ENCODE measurements at regions not wholly inside any gene's neighbourhood (a gene's known extent, or its start where the extent isn't known, plus 50 kb on each side); places are given as distances from the start of the nearest gene placed in this dataset.

DNA sequence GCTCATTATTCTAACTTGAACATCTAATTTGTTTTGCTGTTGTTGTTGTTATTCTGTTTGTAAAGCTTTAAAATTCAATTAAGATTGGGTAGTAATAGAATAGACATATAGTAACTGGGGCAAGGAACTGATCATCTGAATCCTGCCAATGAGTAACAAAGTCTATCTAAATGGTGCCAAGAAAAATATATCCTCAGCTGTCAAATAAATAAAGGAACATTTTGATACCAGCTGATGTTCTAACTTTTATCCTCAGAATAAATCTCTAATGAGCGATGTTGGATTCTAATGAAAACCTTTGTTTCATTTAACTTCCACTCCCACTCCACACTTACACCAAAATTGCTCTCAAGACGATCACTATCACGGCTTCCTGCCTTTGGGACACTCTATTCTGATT, 210.9 kb downstream of the TINAG start:
- Histone ChIP-seq H4K5ac (ENCODE audit: low read length) (no peak overlapping the region), H3K4me3 (ENCODE audit: low read length) (no peak overlapping the region), H3K4me2 (ENCODE audit: low read length) (no peak overlapping the region), H2BK5ac (ENCODE audit: low read length) (no peak overlapping the region), H2BK120ac (ENCODE audit: low read depth, low read length) (no peak overlapping the region), H3K27me3 (ENCODE audit: insufficient read depth, low read length, poor library complexity) (no peaks in the 10 kb centered on the region), H3K4ac (ENCODE audit: low read depth, low read length) (no peak overlapping the region), H3K36me3 (ENCODE audit: control insufficient read depth, insufficient read depth, low read length) (no peaks in the 10 kb centered on the region), H3K23ac (ENCODE audit: low read length) (no peak overlapping the region), H2AK5ac (ENCODE audit: low read length) (no peak overlapping the region), H3K4me1 (ENCODE audit: control insufficient read depth, low read depth, low read length) (no peaks in the 10 kb centered on the region), H3K79me1 (ENCODE audit: low read length) (no peaks in the 10 kb centered on the region), H3K79me2 (ENCODE audit: control insufficient read depth, insufficient read depth, low read length) (no peaks in the 10 kb centered on the region), H3K9ac (ENCODE audit: low read length) (no peak overlapping the region), H3K56ac (ENCODE audit: low read length) (no peak overlapping the region), H3K18ac (ENCODE audit: low read length) (no peak overlapping the region), H3K27ac (ENCODE audit: low read depth, low read length) (no peak overlapping the region), H4K8ac (ENCODE audit: low read depth, low read length) (no peak overlapping the region), H2BK15ac (replicated peaks; ENCODE audit: low read depth) (no peak overlapping the region)
- DNase-seq = no peak
- no CpG with 5 or more reads among the region's 3 CpGs for WGBS (ENCODE audit: extremely low coverage, insufficient coverage, low lambda C conversion rate)

DNA sequence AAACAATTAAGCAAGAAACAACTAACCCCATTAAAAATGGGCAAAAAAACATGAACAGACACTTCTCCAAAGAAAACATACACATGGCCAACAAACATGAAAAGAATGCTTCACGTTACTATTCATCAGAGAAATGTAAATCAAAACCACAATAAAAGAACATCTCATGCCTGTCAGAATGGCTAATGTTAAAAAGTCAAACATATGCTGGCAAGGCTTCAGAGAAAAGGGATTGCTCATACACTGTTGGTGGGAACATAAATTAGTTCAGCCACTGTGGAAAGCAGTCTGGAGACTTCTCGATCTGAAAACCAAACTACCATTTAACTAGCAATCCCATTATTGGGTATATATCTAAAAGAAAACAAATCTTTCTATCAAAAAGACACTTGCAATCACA, 217.5 kb downstream of the TINAG start:
- Histone ChIP-seq H3K27ac (ENCODE audit: low read depth, low read length) (no peak overlapping the region), H3K36me3 (ENCODE audit: control insufficient read depth, insufficient read depth, low read length) (no peaks in the 10 kb centered on the region), H3K56ac (ENCODE audit: low read length) (no peak overlapping the region), H3K4me3 (ENCODE audit: low read length) (no peak overlapping the region), H3K4me2 (ENCODE audit: low read length) (no peak overlapping the region), H3K79me1 (ENCODE audit: low read length) (no peaks in the 10 kb centered on the region), H2BK120ac (ENCODE audit: low read depth, low read length) (no peak overlapping the region), H4K5ac (ENCODE audit: low read length) (no peak overlapping the region), H3K4ac (ENCODE audit: low read depth, low read length) (no peak overlapping the region), H3K4me1 (ENCODE audit: control insufficient read depth, low read depth, low read length) (no peaks in the 10 kb centered on the region), H4K8ac (ENCODE audit: low read depth, low read length) (no peak overlapping the region), H2AK5ac (ENCODE audit: low read length) (no peak overlapping the region), H3K9ac (ENCODE audit: low read length) (no peak overlapping the region), H3K27me3 (ENCODE audit: insufficient read depth, low read length, poor library complexity) (no peaks in the 10 kb centered on the region), H3K23ac (ENCODE audit: low read length) (no peak overlapping the region), H2BK5ac (ENCODE audit: low read length) (no peak overlapping the region), H3K79me2 (ENCODE audit: control insufficient read depth, insufficient read depth, low read length) (no peaks in the 10 kb centered on the region), H3K18ac (ENCODE audit: low read length) (no peak overlapping the region), H2BK15ac (replicated peaks; ENCODE audit: low read depth) (no peak overlapping the region)
- no CpG with 5 or more reads among the region's 2 CpGs for WGBS (ENCODE audit: extremely low coverage, insufficient coverage, low lambda C conversion rate)
- no peak for DNase-seq

DNA sequence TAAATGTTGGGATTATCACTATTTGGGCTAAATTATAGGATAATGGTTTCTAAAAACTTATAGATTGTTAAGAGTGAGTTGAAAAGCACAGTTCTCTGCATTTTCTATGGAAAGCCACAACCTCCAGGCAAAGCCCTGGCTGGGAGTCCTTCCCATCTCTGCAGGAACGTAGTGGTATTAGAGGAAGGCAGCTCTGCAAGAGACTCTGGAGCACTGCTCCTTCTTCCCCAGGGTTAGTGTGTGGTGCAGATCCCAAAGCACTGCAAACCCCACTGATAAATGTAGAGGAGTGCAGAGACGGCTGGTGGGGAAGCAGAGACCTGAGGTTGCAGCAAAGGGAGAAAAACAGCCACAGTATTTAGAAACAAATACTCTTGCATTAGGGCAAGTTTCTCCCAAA, 225.3 kb downstream of the TINAG start:
- no peak overlapping the region for H4K5ac ChIP-seq (ENCODE audit: low read length)
- no peak overlapping the region for H3K9ac ChIP-seq (ENCODE audit: low read length)
- no peak overlapping the region for H2AK5ac ChIP-seq (ENCODE audit: low read length)
- no peak overlapping the region for H4K8ac ChIP-seq (ENCODE audit: low read depth, low read length)
- H3K4me1 ChIP-seq (ENCODE audit: control insufficient read depth, low read depth, low read length) = no peaks in the 10 kb centered on the region
- H3K27me3 ChIP-seq (ENCODE audit: insufficient read depth, low read length, poor library complexity) = no peaks in the 10 kb centered on the region
- H3K4me2 ChIP-seq (ENCODE audit: low read length) = no peak overlapping the region
- H2BK120ac ChIP-seq (ENCODE audit: low read depth, low read length) = no peak overlapping the region
- H2BK5ac ChIP-seq (ENCODE audit: low read length) = no peak overlapping the region
- DNase-seq = no peak
- no peak overlapping the region for H3K27ac ChIP-seq (ENCODE audit: low read depth, low read length)
- no peaks in the 10 kb centered on the region for H3K79me2 ChIP-seq (ENCODE audit: control insufficient read depth, insufficient read depth, low read length)
- no CpG with 5 or more reads among the region's 2 CpGs for WGBS (ENCODE audit: extremely low coverage, insufficient coverage, low lambda C conversion rate)
- H3K4me3 ChIP-seq (ENCODE audit: low read length) = no peak overlapping the region
- no peak overlapping the region for H3K56ac ChIP-seq (ENCODE audit: low read length)
- no peak overlapping the region for H2BK15ac ChIP-seq (replicated peaks; ENCODE audit: low read depth)
- H3K79me1 ChIP-seq (ENCODE audit: low read length) = no peaks in the 10 kb centered on the region
- H3K23ac ChIP-seq (ENCODE audit: low read length) = no peak overlapping the region
- no peaks in the 10 kb centered on the region for H3K36me3 ChIP-seq (ENCODE audit: control insufficient read depth, insufficient read depth, low read length)
- no peak overlapping the region for H3K18ac ChIP-seq (ENCODE audit: low read length)
- no peak overlapping the region for H3K4ac ChIP-seq (ENCODE audit: low read depth, low read length)

DNA sequence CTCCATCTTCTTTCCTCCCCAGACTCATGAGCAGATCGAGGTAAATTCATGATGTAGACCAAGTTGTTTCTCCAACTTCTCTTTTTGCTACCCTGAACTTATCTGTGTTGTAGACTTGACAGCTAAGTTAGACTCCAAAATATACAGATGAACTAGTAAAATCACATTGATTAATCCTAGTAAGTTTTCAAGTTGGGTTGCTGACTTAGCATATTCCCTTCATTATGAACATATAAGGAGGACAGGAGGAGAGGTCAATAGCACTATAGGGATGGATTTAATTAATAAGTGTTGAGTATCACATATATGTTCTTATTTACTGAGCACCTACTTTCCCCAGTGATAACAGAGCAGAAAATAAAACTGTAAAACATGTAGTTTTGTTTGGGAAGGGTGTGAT, 227.3 kb downstream of the TINAG start:
- H3K4me2 ChIP-seq (ENCODE audit: low read length) = no peak overlapping the region
- no peaks in the 10 kb centered on the region for H3K79me1 ChIP-seq (ENCODE audit: low read length)
- H3K79me2 ChIP-seq (ENCODE audit: control insufficient read depth, insufficient read depth, low read length) = no peaks in the 10 kb centered on the region
- DNase-seq = no peak
- H4K8ac ChIP-seq (ENCODE audit: low read depth, low read length) = no peak overlapping the region
- H3K4me1 ChIP-seq (ENCODE audit: control insufficient read depth, low read depth, low read length) = no peaks in the 10 kb centered on the region
- no peaks in the 10 kb centered on the region for H3K36me3 ChIP-seq (ENCODE audit: control insufficient read depth, insufficient read depth, low read length)
- no peak overlapping the region for H4K5ac ChIP-seq (ENCODE audit: low read length)
- H3K18ac ChIP-seq (ENCODE audit: low read length) = no peak overlapping the region
- H2BK15ac ChIP-seq (replicated peaks; ENCODE audit: low read depth) = no peak overlapping the region
- no CpG with 5 or more reads among the region's 1 CpG for WGBS (ENCODE audit: extremely low coverage, insufficient coverage, low lambda C conversion rate)
- no peak overlapping the region for H2BK120ac ChIP-seq (ENCODE audit: low read depth, low read length)
- H3K4ac ChIP-seq (ENCODE audit: low read depth, low read length) = no peak overlapping the region
- no peak overlapping the region for H3K4me3 ChIP-seq (ENCODE audit: low read length)
- no peak overlapping the region for H3K56ac ChIP-seq (ENCODE audit: low read length)
- no peak overlapping the region for H2AK5ac ChIP-seq (ENCODE audit: low read length)
- no peak overlapping the region for H2BK5ac ChIP-seq (ENCODE audit: low read length)
- no peaks in the 10 kb centered on the region for H3K27me3 ChIP-seq (ENCODE audit: insufficient read depth, low read length, poor library complexity)
- no peak overlapping the region for H3K27ac ChIP-seq (ENCODE audit: low read depth, low read length)
- no peak overlapping the region for H3K9ac ChIP-seq (ENCODE audit: low read length)
- H3K23ac ChIP-seq (ENCODE audit: low read length) = no peak overlapping the region

DNA sequence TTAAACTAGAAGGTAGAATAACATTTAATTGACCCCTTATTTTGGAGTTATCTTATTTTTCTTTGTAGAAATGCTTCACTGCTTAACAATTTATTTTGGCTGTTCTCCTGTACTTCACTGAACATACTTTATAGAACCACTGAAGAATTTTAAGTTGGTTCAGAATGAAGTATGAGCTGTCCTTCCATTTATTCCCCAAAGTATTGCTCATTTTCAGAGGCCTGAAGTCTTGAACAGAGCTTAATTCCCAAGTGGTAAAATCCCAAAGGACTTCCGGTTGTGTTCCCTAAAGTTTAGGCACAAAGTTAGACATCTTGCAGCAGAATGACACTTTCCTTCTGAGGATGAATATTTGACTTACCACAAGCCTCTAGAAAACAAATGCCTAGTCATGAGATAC, 233.3 kb downstream of the TINAG start:
- H3K9ac ChIP-seq (ENCODE audit: low read length) = no peak overlapping the region
- H3K36me3 ChIP-seq (ENCODE audit: control insufficient read depth, insufficient read depth, low read length) = no peaks in the 10 kb centered on the region
- H3K27ac ChIP-seq (ENCODE audit: low read depth, low read length) = no peak overlapping the region
- H3K4me2 ChIP-seq (ENCODE audit: low read length) = no peak overlapping the region
- H3K79me2 ChIP-seq (ENCODE audit: control insufficient read depth, insufficient read depth, low read length) = no peaks in the 10 kb centered on the region
- H3K4me3 ChIP-seq (ENCODE audit: low read length) = no peak overlapping the region
- no peak overlapping the region for H3K23ac ChIP-seq (ENCODE audit: low read length)
- no CpG with 5 or more reads among the region's 1 CpG for WGBS (ENCODE audit: extremely low coverage, insufficient coverage, low lambda C conversion rate)
- H4K8ac ChIP-seq (ENCODE audit: low read depth, low read length) = no peak overlapping the region
- no peaks in the 10 kb centered on the region for H3K4me1 ChIP-seq (ENCODE audit: control insufficient read depth, low read depth, low read length)
- H3K4ac ChIP-seq (ENCODE audit: low read depth, low read length) = no peak overlapping the region
- H2BK5ac ChIP-seq (ENCODE audit: low read length) = no peak overlapping the region
- no peak overlapping the region for H3K56ac ChIP-seq (ENCODE audit: low read length)
- H4K5ac ChIP-seq (ENCODE audit: low read length) = no peak overlapping the region
- no peaks in the 10 kb centered on the region for H3K79me1 ChIP-seq (ENCODE audit: low read length)
- DNase-seq = no peak
- H3K18ac ChIP-seq (ENCODE audit: low read length) = no peak overlapping the region
- no peak overlapping the region for H2AK5ac ChIP-seq (ENCODE audit: low read length)
- H3K27me3 ChIP-seq (ENCODE audit: insufficient read depth, low read length, poor library complexity) = no peaks in the 10 kb centered on the region
- H2BK120ac ChIP-seq (ENCODE audit: low read depth, low read length) = no peak overlapping the region
- no peak overlapping the region for H2BK15ac ChIP-seq (replicated peaks; ENCODE audit: low read depth)

DNA sequence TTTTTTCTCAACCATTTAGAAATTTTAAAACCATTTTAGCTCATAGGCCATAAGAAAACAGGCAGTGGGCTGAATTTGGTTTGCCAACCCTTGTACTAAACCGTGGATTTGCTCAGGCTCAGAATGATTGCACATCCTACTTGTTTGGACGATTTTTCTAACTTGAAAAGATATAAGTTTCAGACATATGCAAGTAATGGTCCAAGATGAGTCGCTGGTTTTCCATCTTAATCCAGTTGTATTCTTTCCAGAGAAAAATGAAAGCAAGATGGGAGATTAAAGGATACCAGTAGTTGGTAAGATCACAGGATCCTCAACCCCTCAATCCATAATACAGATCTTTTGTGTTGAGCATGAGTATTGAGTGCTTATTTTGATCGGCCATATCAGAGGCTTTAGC, 250.9 kb downstream of the TINAG start:
- Histone ChIP-seq H3K27me3 (ENCODE audit: insufficient read depth, low read length, poor library complexity) (no peaks in the 10 kb centered on the region), H3K9ac (ENCODE audit: low read length) (no peak overlapping the region), H4K5ac (ENCODE audit: low read length) (no peak overlapping the region), H2BK120ac (ENCODE audit: low read depth, low read length) (no peak overlapping the region), H3K23ac (ENCODE audit: low read length) (no peak overlapping the region), H3K79me2 (ENCODE audit: control insufficient read depth, insufficient read depth, low read length) (no peaks in the 10 kb centered on the region), H3K56ac (ENCODE audit: low read length) (no peak overlapping the region), H3K4me1 (ENCODE audit: control insufficient read depth, low read depth, low read length) (no peaks in the 10 kb centered on the region), H3K36me3 (ENCODE audit: control insufficient read depth, insufficient read depth, low read length) (no peaks in the 10 kb centered on the region), H2BK15ac (replicated peaks; ENCODE audit: low read depth) (no peak overlapping the region), H3K27ac (ENCODE audit: low read depth, low read length) (no peak overlapping the region), H3K4ac (ENCODE audit: low read depth, low read length) (no peak overlapping the region), H3K79me1 (ENCODE audit: low read length) (no peaks in the 10 kb centered on the region), H3K4me3 (ENCODE audit: low read length) (no peak overlapping the region), H2BK5ac (ENCODE audit: low read length) (no peak overlapping the region), H2AK5ac (ENCODE audit: low read length) (no peak overlapping the region), H3K4me2 (ENCODE audit: low read length) (no peak overlapping the region), H3K18ac (ENCODE audit: low read length) (no peak overlapping the region), H4K8ac (ENCODE audit: low read depth, low read length) (no peak overlapping the region)
- no CpG with 5 or more reads among the region's 4 CpGs for WGBS (ENCODE audit: extremely low coverage, insufficient coverage, low lambda C conversion rate)
- DNase-seq = no peak

All from mesendoderm (in vitro differentiated cells).